ENCODE measurements at regions not wholly inside any gene's neighbourhood (a gene's known extent, or its start where the extent isn't known, plus 50 kb on each side); places are given as distances from the start of the nearest gene placed in this dataset.

DNA sequence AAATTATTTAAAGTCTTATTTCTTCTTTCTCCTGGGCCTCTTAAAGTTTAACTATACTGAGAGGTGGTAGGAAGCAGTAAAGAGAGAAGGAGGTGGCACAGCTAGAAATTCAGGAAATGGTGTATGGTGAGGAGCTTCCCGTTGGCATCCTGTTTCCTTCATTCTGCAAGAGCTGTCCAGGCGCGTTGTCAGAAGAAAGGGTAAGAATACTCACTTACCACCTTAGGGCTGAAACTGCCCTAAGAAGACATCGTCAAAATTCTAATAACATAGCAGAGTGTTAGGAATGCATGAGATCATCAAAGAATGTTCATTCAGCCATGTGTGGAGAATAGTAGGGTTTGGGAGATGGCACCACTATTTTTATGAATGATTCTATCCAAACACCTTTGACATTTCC is 699.6 kb downstream of the MCTP2 start:
- Histone ChIP-seq H3K36me3 (no peaks in the 10 kb centered on the region), H3K9me3 (replicated peaks) (no peaks in the 10 kb centered on the region), H3K27ac (replicated peaks) (no peak overlapping the region), H3K27me3 (ENCODE audit: low read depth) (no peaks in the 10 kb centered on the region), H3K4me1 (no peaks in the 10 kb centered on the region), H3K4me3 (no peak overlapping the region)
- intact Hi-C loops (cut with micrococcal nuclease) = no loop called here
- TF ChIP-seq, protein P1, sequence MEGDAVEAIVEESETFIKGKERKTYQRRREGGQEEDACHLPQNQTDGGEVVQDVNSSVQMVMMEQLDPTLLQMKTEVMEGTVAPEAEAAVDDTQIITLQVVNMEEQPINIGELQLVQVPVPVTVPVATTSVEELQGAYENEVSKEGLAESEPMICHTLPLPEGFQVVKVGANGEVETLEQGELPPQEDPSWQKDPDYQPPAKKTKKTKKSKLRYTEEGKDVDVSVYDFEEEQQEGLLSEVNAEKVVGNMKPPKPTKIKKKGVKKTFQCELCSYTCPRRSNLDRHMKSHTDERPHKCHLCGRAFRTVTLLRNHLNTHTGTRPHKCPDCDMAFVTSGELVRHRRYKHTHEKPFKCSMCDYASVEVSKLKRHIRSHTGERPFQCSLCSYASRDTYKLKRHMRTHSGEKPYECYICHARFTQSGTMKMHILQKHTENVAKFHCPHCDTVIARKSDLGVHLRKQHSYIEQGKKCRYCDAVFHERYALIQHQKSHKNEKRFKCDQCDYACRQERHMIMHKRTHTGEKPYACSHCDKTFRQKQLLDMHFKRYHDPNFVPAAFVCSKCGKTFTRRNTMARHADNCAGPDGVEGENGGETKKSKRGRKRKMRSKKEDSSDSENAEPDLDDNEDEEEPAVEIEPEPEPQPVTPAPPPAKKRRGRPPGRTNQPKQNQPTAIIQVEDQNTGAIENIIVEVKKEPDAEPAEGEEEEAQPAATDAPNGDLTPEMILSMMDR (IDR thresholded peaks at IDR 0.05; ENCODE audit: borderline replicate concordance) = no peak
- no peak for DNase-seq

DNA sequence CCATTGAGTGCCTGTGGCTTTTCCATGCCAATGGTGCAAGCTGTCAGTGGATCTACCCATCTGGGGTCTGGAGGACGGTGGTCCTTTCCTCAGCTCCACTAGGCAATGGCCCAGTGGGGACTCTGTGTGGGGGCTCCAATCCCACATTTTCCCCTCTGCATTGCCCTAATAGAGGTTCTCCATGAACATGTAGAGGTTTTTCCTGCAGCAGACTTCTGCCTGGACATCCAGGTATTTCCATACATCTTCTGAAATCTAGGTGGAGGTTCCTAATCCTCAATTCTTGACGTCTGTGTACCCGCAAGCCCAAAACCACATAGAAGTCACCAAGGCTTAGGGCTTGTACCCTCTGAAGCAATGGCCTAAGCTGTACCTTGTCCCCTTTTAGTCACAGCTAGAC is 703.1 kb downstream of the MCTP2 start:
- no peaks in the 10 kb centered on the region for H3K9me3 ChIP-seq (replicated peaks)
- DNase-seq = no peak

DNA sequence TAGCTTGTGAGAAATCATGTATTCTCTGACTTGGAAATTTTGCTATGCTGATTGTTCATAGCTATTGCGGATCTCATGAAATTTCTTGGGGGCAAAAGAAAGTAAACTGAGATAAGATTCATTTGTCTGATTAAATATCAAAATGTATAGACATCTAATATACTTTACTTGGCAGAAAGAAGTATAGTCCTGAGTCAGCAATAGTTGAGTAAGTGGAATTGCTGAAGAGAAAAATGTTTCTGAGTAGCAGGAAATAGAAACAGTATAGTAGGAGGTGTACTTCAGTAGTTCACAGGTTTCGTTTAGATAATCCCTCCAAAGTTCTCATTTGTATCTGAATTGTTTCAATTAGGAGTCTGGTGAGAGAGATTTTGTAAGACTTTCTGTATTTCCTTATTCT is 705.9 kb downstream of the MCTP2 start:
- H3K27me3 ChIP-seq (ENCODE audit: low read depth) = no peaks in the 10 kb centered on the region
- H3K9me3 ChIP-seq (replicated peaks) = peaks cover 7% of the 10 kb centered on the region
- no peak for DNase-seq
- no peak overlapping the region for H3K4me3 ChIP-seq
- TF ChIP-seq, protein P1 (IDR thresholded peaks at IDR 0.05; ENCODE audit: borderline replicate concordance) = no peak
- intact Hi-C loops (cut with micrococcal nuclease) = no loop called here
- no peaks in the 10 kb centered on the region for H3K36me3 ChIP-seq
- H3K27ac ChIP-seq (replicated peaks) = no peak overlapping the region
- no peaks in the 10 kb centered on the region for H3K4me1 ChIP-seq

More for the DNA sequence above, 703.1 kb downstream of the MCTP2 start:
- H3K27ac ChIP-seq (replicated peaks) = no peak overlapping the region
- no peaks in the 10 kb centered on the region for H3K4me1 ChIP-seq
- H3K4me3 ChIP-seq = no peak overlapping the region
- no peaks in the 10 kb centered on the region for H3K36me3 ChIP-seq
- H3K27me3 ChIP-seq (ENCODE audit: low read depth) = no peaks in the 10 kb centered on the region
- TF ChIP-seq, protein P1 (IDR thresholded peaks at IDR 0.05; ENCODE audit: borderline replicate concordance) = no peak
- intact Hi-C loops (cut with micrococcal nuclease) = no loop called here

DNA sequence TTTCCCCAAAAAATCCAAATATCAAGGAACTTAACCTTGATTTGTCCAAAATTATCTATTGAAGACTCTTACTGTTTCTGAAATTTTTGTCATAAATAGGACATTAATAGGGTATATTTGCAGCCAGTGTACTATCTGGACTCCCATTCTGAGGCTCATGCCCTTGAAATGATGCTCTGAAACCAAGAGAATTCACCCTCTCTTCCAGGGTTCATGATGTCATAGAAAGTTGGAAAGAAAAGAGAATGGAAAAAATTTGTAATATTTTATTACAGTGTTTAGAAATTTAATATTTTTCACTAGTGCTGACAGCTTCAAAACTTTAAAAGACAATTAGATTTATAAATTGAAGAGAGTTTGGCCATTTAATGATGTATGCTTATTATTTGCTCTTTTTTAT is 712.5 kb downstream of the MCTP2 start:
- no peak for DNase-seq
- Histone ChIP-seq H3K4me3 (no peak overlapping the region), H3K27me3 (ENCODE audit: low read depth) (no peaks in the 10 kb centered on the region), H3K9me3 (replicated peaks) (peaks cover 13% of the 10 kb centered on the region), H3K4me1 (no peaks in the 10 kb centered on the region), H3K27ac (replicated peaks) (no peak overlapping the region), H3K36me3 (no peaks in the 10 kb centered on the region)
- TF ChIP-seq, protein P1 (IDR thresholded peaks at IDR 0.05; ENCODE audit: borderline replicate concordance) = no peak
- intact Hi-C loops (cut with micrococcal nuclease) = no loop called here

DNA sequence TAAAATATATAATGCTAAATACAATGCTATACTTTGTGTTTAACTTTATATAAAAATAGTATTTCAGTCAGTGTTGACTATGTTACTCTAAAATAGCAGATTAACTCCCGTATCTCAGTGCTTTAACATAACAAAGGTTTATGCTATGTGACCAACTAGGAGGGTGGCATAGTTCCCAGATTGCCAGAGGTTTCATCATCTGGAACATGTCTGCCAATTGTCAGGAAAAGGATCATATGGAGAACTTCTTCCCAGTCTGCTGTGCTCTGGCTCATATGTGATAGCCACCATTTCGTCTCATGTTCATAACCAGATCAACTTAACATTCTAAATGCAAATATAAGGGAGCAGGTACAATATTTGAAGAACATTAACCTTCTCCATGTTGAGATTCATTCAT is 720.2 kb downstream of the MCTP2 start:
- intact Hi-C loops (cut with micrococcal nuclease) = no loop called here
- Histone ChIP-seq H3K36me3 (no peaks in the 10 kb centered on the region), H3K4me3 (no peak overlapping the region), H3K27ac (replicated peaks) (no peak overlapping the region), H3K4me1 (no peaks in the 10 kb centered on the region), H3K9me3 (replicated peaks) (peaks cover 19% of the 10 kb centered on the region), H3K27me3 (ENCODE audit: low read depth) (no peaks in the 10 kb centered on the region)
- no peak for DNase-seq
- TF ChIP-seq, protein P1 (IDR thresholded peaks at IDR 0.05; ENCODE audit: borderline replicate concordance) = no peak

DNA sequence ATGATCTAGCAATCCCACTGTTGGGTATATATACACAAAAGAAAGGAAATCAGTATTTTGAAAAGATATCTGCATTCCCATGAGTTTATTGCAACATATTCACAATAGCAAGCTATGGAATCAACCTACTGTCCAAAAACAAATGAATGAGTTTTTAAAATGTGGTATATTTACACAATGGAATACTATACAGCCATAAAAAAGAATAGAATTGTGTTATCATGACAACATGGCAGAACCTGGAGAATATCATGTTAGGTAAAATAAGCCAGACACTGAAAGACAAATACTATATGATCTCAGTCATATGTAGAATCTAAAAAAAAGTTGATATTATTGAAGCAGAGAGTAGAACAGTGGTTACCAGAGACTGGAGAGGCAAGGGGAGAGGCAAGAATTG is 732.6 kb downstream of the MCTP2 start:
- DNase-seq = no peak
- Histone ChIP-seq H3K9me3 (replicated peaks) (peaks cover 37% of the 10 kb centered on the region), H3K36me3 (no peaks in the 10 kb centered on the region), H3K4me1 (no peaks in the 10 kb centered on the region), H3K4me3 (no peak overlapping the region), H3K27me3 (ENCODE audit: low read depth) (no peaks in the 10 kb centered on the region), H3K27ac (replicated peaks) (no peak overlapping the region)
- intact Hi-C loops (cut with micrococcal nuclease) = no loop called here
- TF ChIP-seq, protein P1 (IDR thresholded peaks at IDR 0.05; ENCODE audit: borderline replicate concordance) = no peak

All from left ventricle myocardium inferior (tissue), 1 donor.